B cell (primary cell): ENCODE measurements at regions not wholly inside any gene's neighbourhood (a gene's known extent, or its start where the extent isn't known, plus 50 kb on each side); places are given as distances from the start of the nearest gene placed in this dataset.

ENCODE experiments used
- ATAC-seq: fragments of 200-7000 bp; cut with Tn5 transposase; one replicate; pipeline ENCODE4 v1.10.0; 2021; ENCODE audit warnings: low read depth, mild to moderate bottlenecking, moderate number of reproducible peaks, moderate library complexity
- CTCF ChIA-PET: fragments of 350-600 bp; sonication (Branson Sonifier 250); formaldehyde crosslinking; loops from one replicate; lab custom pipeline; 2021; ENCODE audit warnings: antibody characterized with exemption, inconsistent platforms; lab: Charles Lee
- POLR2A ChIA-PET: fragments of 350-600 bp; sonication (Branson Sonifier 250); formaldehyde crosslinking; loops from one replicate; lab custom pipeline; 2021; ENCODE audit warnings: antibody characterized with exemption; lab: Charles Lee
- DNase-seq: peaks from one replicate; pipeline ENCODE4 v3.0.0; 2013
- H2AFZ ChIP-seq: 2 replicates; pipeline ENCODE4 v1.6.1; 2012; ENCODE audit warnings: mild to moderate bottlenecking, low read depth, low read length; ENCODE audit not compliant: insufficient read depth, poor library complexity, severe bottlenecking
- H3K27ac ChIP-seq, 2 donors: 1 replicate in 1 of 2; 2 replicates in 1 of 2; pipeline ENCODE4 v1.5.1; 2012 to 2013; ENCODE audit warnings: low read length in 2 of 2, mild to moderate bottlenecking in 2 of 2, moderate library complexity in 1 of 2
- H3K27me3 ChIP-seq, 4 experiments: fragments of 200-600 bp in 1 of 4; sonication (generic) in 1 of 4; replicated peaks in 1 of 4; 1 replicate in 2 of 4; 2 replicates in 2 of 4; pipeline versions ENCODE4 v1.6.1 to v1.7.0; 2013 to 2016; ENCODE audit warnings: low read length in 3 of 4, mild to moderate bottlenecking in 2 of 4, mixed read lengths in 1 of 4, moderate library complexity in 1 of 4; ENCODE audit not compliant: insufficient read depth in 4 of 4, control insufficient read depth in 3 of 4; ENCODE audit errors: control extremely low read depth in 1 of 4
- H3K36me3 ChIP-seq, 2 experiments: replicated peaks in 1 of 2; 1 replicate in 1 of 2; 2 replicates in 1 of 2; pipeline versions ENCODE4 v1.6.1 to v1.7.1; 2013; ENCODE audit warnings: low read length in 1 of 2; ENCODE audit not compliant: insufficient read depth in 2 of 2, control insufficient read depth in 1 of 2; ENCODE audit errors: control extremely low read depth in 1 of 2, extremely low read depth in 1 of 2
- H3K4me1 ChIP-seq, 2 donors: fragments of 200-600 bp in 1 of 2; sonication (generic) in 1 of 2; 1 replicate in 1 of 2; 2 replicates in 1 of 2; pipeline versions ENCODE4 v1.5.1 to v1.6.1; 2013 to 2017; ENCODE audit warnings: low read length in 2 of 2; ENCODE audit not compliant: control insufficient read depth in 2 of 2, insufficient read depth in 2 of 2
- H3K4me2 ChIP-seq: replicated peaks from 2 replicates; pipeline ENCODE3; 2012; ENCODE audit warnings: mild to moderate bottlenecking, low read depth, low read length; ENCODE audit not compliant: poor library complexity, severe bottlenecking
- H3K4me3 ChIP-seq, 5 experiments: fragments of 200-600 bp in 1 of 5; sonication (generic) in 1 of 5; 1 replicate in 3 of 5; 2 replicates in 2 of 5; pipeline versions ENCODE4 v1.5.1 to v1.7.0; 2011 to 2016; ENCODE audit warnings: low read length in 4 of 5, mild to moderate bottlenecking in 4 of 5, low read depth in 2 of 5, control low read depth in 1 of 5, moderate library complexity in 1 of 5; ENCODE audit not compliant: insufficient read depth in 1 of 5; ENCODE audit errors: control extremely low read depth in 1 of 5, extremely low read depth in 1 of 5
- H3K79me2 ChIP-seq: fragments of 200-600 bp; sonication (generic); one replicate; pipeline ENCODE4 v1.6.0; 2016; ENCODE audit warnings: low read length; ENCODE audit not compliant: control insufficient read depth, insufficient read depth
- H3K9ac ChIP-seq: fragments of 200-600 bp; sonication (generic); 2 replicates; pipeline ENCODE4 v1.6.1; 2017; ENCODE audit warnings: mild to moderate bottlenecking, low read length, moderate library complexity
- H3K9me3 ChIP-seq, 3 donors: one replicate each; pipeline versions ENCODE4 v1.6.1 to v1.7.1; 2013; ENCODE audit warnings: low read length in 2 of 3; ENCODE audit not compliant: control insufficient read depth in 2 of 3, insufficient read depth in 1 of 3; ENCODE audit errors: control extremely low read depth in 1 of 3
- H4K20me1 ChIP-seq: 2 replicates; pipeline ENCODE4 v1.6.0; 2012; ENCODE audit warnings: mild to moderate bottlenecking, low read length; ENCODE audit not compliant: insufficient read depth, control insufficient read depth, poor library complexity, severe bottlenecking
- H3K27ac Mint-ChIP-seq: one replicate; pipeline ENCODE4 v1.8.0; 2021; ENCODE audit warnings: mixed read lengths
- H3K27me3 Mint-ChIP-seq: one replicate; pipeline ENCODE4 v1.8.0; 2021; ENCODE audit warnings: mixed read lengths
- H3K4me1 Mint-ChIP-seq: one replicate; pipeline ENCODE4 v1.8.0; 2021; ENCODE audit warnings: mixed read lengths
- H3K4me3 Mint-ChIP-seq: one replicate; pipeline ENCODE4 v1.8.0; 2021; ENCODE audit warnings: mixed read lengths
- H3K9me3 Mint-ChIP-seq: one replicate; pipeline ENCODE4 v1.8.0; 2022; ENCODE audit warnings: mixed read lengths; ENCODE audit not compliant: insufficient read depth
- EZH2 ChIP-seq: IDR thresholded peaks from 2 replicates; pipeline ENCODE4 v1.6.1; 2012; ENCODE audit warnings: borderline replicate concordance, low read depth, mild to moderate bottlenecking, moderate library complexity, low read length; ENCODE audit not compliant: insufficient read depth, poor library complexity, severe bottlenecking
- WGBS: methylation state at CpG from one replicate; pipeline ENCODE4 v1.1.5; 2013; ENCODE audit warnings: missing lambda C conversion rate; ENCODE audit not compliant: insufficient coverage; 5-methylcytosine and 5-hydroxymethylcytosine counted together
- intact Hi-C: fragments of 100-400 bp; cut with micrococcal nuclease; formaldehyde crosslinking; loops from one replicate; pipeline ENCODE4 v1.10.0; 2022
- TF ChIP-seq, protein P1 (sequence below): fragments of 200-600 bp; IDR thresholded peaks from one replicate; pipeline ENCODE4 v1.8.0; 2022; ENCODE audit warnings: antibody characterized with exemption, mild to moderate bottlenecking

DNA sequence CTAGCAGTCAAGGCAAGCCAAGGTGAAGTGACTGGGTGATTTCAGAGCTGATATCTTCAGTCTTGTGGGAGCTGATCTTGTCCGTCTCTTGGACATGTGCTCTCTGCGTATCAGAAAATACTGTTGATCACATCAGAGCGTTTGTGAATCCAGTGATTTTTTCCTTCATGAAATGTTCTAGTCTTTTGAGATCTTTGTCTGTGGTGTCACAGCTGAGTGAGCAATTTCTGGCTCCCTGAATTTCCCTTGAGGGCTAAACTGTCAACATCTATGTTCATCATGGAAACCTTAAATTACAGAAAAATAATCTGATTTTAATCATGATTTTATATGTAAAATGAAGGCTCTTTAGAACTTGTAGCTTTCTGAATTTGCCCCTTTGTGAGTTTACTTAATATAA is 432.0 kb downstream of the CCDC85A start:
- WGBS: 90% methylated on average over 2 of the region's 3 CpGs
- no peak overlapping the region for H2AFZ ChIP-seq
- Mint-ChIP-seq H3K27me3 (no peaks in the 10 kb centered on the region), H3K4me1 (no peaks in the 10 kb centered on the region), H3K9me3 (peaks cover 3% of the 10 kb centered on the region), H3K27ac (no peak overlapping the region), H3K4me3 (no peak overlapping the region)
- H3K9ac ChIP-seq: no peak overlapping the region
- no peak overlapping the region for H3K4me3 ChIP-seq
- ATAC-seq (no peak), DNase-seq (no peak)
- H4K20me1 ChIP-seq: no peaks in the 10 kb centered on the region
- CTCF ChIA-PET: no interaction called here
- no peaks in the 10 kb centered on the region for H3K4me1 ChIP-seq
- POLR2A ChIA-PET: no interaction called here
- H3K4me2 ChIP-seq: no peak overlapping the region
- intact Hi-C loops: no loop called here
- TF ChIP-seq, protein P1, sequence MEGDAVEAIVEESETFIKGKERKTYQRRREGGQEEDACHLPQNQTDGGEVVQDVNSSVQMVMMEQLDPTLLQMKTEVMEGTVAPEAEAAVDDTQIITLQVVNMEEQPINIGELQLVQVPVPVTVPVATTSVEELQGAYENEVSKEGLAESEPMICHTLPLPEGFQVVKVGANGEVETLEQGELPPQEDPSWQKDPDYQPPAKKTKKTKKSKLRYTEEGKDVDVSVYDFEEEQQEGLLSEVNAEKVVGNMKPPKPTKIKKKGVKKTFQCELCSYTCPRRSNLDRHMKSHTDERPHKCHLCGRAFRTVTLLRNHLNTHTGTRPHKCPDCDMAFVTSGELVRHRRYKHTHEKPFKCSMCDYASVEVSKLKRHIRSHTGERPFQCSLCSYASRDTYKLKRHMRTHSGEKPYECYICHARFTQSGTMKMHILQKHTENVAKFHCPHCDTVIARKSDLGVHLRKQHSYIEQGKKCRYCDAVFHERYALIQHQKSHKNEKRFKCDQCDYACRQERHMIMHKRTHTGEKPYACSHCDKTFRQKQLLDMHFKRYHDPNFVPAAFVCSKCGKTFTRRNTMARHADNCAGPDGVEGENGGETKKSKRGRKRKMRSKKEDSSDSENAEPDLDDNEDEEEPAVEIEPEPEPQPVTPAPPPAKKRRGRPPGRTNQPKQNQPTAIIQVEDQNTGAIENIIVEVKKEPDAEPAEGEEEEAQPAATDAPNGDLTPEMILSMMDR: no peak
- no peak for TF ChIP-seq EZH2
- H3K27ac ChIP-seq: no peak overlapping the region
- no peaks in the 10 kb centered on the region for H3K36me3 ChIP-seq
- H3K9me3 ChIP-seq: no peaks in the 10 kb centered on the region
- no peaks in the 10 kb centered on the region for H3K79me2 ChIP-seq
- no peaks in the 10 kb centered on the region for H3K27me3 ChIP-seq

DNA sequence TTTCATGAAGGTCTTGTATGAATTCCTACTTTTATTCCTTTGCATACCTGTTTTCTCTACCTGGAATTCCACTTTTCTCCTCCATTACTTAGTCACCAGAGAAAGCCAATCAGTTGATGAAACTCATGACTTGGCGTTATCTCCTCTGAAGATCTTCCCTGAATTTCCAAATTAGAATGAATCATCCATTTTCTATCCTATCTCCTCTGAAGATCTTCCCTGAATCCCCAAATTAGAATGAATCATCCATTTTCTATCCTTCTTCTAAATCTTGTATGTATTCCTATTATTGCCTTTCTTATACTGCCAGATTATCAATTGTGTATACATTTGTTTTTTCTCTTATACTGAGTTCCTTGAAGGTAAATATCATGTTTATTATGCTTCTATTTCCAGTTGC is 440.4 kb downstream of the CCDC85A start:
- TF ChIP-seq EZH2: no peak
- TF ChIP-seq, protein P1: no peak
- Histone ChIP-seq H3K9me3 (no peaks in the 10 kb centered on the region), H3K4me1 (no peaks in the 10 kb centered on the region), H3K4me3 (no peak overlapping the region), H3K27me3 (no peaks in the 10 kb centered on the region), H3K4me2 (no peak overlapping the region), H3K9ac (no peak overlapping the region), H3K79me2 (no peaks in the 10 kb centered on the region), H3K27ac (no peak overlapping the region), H2AFZ (no peak overlapping the region), H4K20me1 (no peaks in the 10 kb centered on the region), H3K36me3 (no peaks in the 10 kb centered on the region)
- Mint-ChIP-seq H3K4me3 (no peak overlapping the region), H3K27ac (no peak overlapping the region), H3K4me1 (no peaks in the 10 kb centered on the region), H3K27me3 (no peaks in the 10 kb centered on the region), H3K9me3 (peaks cover 8% of the 10 kb centered on the region)
- DNase-seq: no peak
- no peak for ATAC-seq
- ChIA-PET CTCF (no interaction called here), POLR2A (no interaction called here)
- intact Hi-C loops: no loop called here
- 100% methylated on average over 1 of the region's 1 CpG for WGBS
